ENCODE measurements at regions not wholly inside any gene's neighbourhood (a gene's known extent, or its start where the extent isn't known, plus 50 kb on each side); places are given as distances from the start of the nearest gene placed in this dataset.

GRCh38 chr15:27645672-27646071 lies 453.4 kb downstream of the OCA2 start:
- Mint-ChIP-seq H3K4me1 (ENCODE audit: low read depth) (no peaks in the 10 kb centered on the region), H3K9me3 (peaks cover 22% of the 10 kb centered on the region), H3K27ac (no peak overlapping the region), H3K4me3 (no peak overlapping the region), H3K36me3 (ENCODE audit: low read depth) (no peaks in the 10 kb centered on the region), H3K27me3 (no peaks in the 10 kb centered on the region)
- no peak for TF ChIP-seq CTCF (IDR thresholded peaks at IDR 0.05)
- DNase-seq (no peak), ATAC-seq (no peak)
- ChIA-PET POLR2A (no interaction called here), CTCF (no interaction called here)
- intact Hi-C loops (cut with micrococcal nuclease): no loop called here

GRCh38 chr15:27642981-27643380 lies 456.1 kb downstream of the OCA2 start:
- ATAC-seq (no peak), DNase-seq (no peak)
- H3K4me3 Mint-ChIP-seq: no peak overlapping the region
- CTCF ChIA-PET: no interaction called here
- H3K27me3 Mint-ChIP-seq: no peaks in the 10 kb centered on the region
- H3K36me3 Mint-ChIP-seq (ENCODE audit: low read depth): no peaks in the 10 kb centered on the region
- POLR2A ChIA-PET: no interaction called here
- H3K9me3 Mint-ChIP-seq: peaks cover 26% of the 10 kb centered on the region
- intact Hi-C loops (cut with micrococcal nuclease): no loop called here
- H3K27ac Mint-ChIP-seq: no peak overlapping the region
- no peak for TF ChIP-seq CTCF (IDR thresholded peaks at IDR 0.05)
- H3K4me1 Mint-ChIP-seq (ENCODE audit: low read depth): no peaks in the 10 kb centered on the region

DNA sequence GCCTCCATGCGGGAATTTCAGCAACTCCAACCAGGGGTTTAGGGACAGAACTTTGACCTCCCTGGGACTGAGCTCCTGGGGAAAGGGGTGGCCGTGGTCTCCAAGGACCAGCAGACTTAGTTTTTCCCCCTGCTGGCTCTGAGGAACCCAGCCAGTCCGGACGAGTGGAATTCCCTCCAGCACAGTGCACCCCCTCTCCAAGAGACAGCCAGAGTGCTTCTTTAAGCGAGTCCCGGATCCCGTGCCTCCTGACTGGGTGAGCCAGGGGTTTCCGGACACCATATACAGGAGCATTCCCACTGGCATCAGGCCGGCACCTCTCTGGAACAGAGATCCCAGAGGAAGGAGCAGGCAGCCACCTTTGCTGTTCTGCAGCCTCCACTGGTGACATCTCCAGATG lies 459.5 kb downstream of the OCA2 start:
- Mint-ChIP-seq H3K9me3 (peaks cover 23% of the 10 kb centered on the region), H3K27me3 (no peaks in the 10 kb centered on the region), H3K4me3 (no peak overlapping the region), H3K36me3 (ENCODE audit: low read depth) (no peaks in the 10 kb centered on the region), H3K4me1 (ENCODE audit: low read depth) (no peaks in the 10 kb centered on the region), H3K27ac (no peak overlapping the region)
- DNase-seq (no peak), ATAC-seq (no peak)
- POLR2A ChIA-PET: no interaction called here
- intact Hi-C loops (cut with micrococcal nuclease): no loop called here
- CTCF ChIA-PET: no interaction called here
- no peak for TF ChIP-seq CTCF (IDR thresholded peaks at IDR 0.05)

GRCh38 chr15:27638958-27639357 lies 460.2 kb downstream of the OCA2 start:
- H3K4me1 Mint-ChIP-seq (ENCODE audit: low read depth): no peaks in the 10 kb centered on the region
- H3K9me3 Mint-ChIP-seq: peaks cover 23% of the 10 kb centered on the region
- TF ChIP-seq CTCF (IDR thresholded peaks at IDR 0.05): no peak
- intact Hi-C loops (cut with micrococcal nuclease): no loop called here
- ChIA-PET CTCF (no interaction called here), POLR2A (no interaction called here)
- ATAC-seq (no peak), DNase-seq (no peak)
- no peaks in the 10 kb centered on the region for H3K36me3 Mint-ChIP-seq (ENCODE audit: low read depth)
- H3K27ac Mint-ChIP-seq: no peak overlapping the region
- H3K27me3 Mint-ChIP-seq: no peaks in the 10 kb centered on the region
- no peak overlapping the region for H3K4me3 Mint-ChIP-seq

- TF ChIP-seq CTCF (IDR thresholded peaks at IDR 0.05): no peak
- Mint-ChIP-seq H3K4me1 (ENCODE audit: low read depth) (no peaks in the 10 kb centered on the region), H3K9me3 (peaks cover 10% of the 10 kb centered on the region), H3K27ac (no peak overlapping the region), H3K36me3 (ENCODE audit: low read depth) (no peaks in the 10 kb centered on the region), H3K27me3 (no peaks in the 10 kb centered on the region), H3K4me3 (no peak overlapping the region)
- POLR2A ChIA-PET: no interaction called here
- DNase-seq: no peak
- intact Hi-C loops (cut with micrococcal nuclease): no loop called here
- CTCF ChIA-PET: no interaction called here
- no peak for ATAC-seq
These were observed 463.2 kb downstream of the OCA2 start for GRCh38 chr15:27635916-27636315.
